ENCODE measurements at regions not wholly inside any gene's neighbourhood (a gene's known extent, or its start where the extent isn't known, plus 50 kb on each side); places are given as distances from the start of the nearest gene placed in this dataset.

DNA sequence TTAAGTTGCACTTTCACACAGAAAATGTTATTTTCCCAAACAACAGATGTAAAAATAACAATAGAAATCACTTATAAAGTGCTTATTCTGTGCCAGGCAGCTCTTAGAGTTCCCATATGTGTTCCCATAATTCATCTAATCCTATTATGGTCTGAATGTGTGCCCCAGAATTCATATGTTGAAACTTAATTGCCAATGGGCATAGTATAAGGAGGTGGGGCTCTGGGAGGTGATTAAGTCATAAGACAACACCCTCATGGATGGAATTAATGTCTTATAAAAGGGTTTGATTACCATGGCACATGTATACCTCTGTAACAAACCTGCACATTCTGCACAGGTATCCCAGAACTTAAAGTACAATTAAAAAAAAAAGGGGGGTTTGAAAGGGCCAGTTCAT is 92.7 kb downstream of the FZD1 start (continued):
- no peak for TF ChIP-seq GABPB1 (CRISPR knock-in tag; IDR thresholded peaks at IDR 0.05)
- TF ChIP-seq RBBP5 (IDR thresholded peaks at IDR 0.05; ENCODE audit: borderline replicate concordance, insufficient read depth, low read length, poor library complexity, severe bottlenecking): no peak
- no peak for TF ChIP-seq ZKSCAN3 (CRISPR knock-in tag; IDR thresholded peaks at IDR 0.05)
- TF ChIP-seq ZNF778 (CRISPR knock-in tag; IDR thresholded peaks at IDR 0.05): no peak

DNA sequence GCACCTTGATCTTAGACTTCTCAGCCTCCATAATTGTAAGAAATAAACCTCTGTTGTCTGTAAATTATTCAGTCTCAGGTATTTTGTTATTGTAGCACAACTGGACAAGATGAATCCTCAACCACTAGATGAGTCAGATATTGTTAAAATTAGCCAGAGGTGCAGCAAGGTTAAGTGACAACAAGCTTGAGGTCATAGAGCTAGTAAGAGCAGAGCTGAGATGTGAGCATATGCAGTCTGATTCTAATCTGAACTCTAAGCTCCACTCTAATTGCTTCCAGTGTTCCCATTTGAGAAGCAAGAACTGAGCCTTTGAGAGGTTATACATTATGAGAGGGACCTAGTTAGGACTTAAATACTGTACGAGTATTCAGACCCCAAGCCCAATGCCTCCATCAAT is 93.1 kb downstream of the FZD1 start:
- Histone ChIP-seq H3K9me1 (ENCODE audit: control insufficient read depth, insufficient read depth, low read length) (no peaks in the 10 kb centered on the region), H3K4me2 (ENCODE audit: insufficient read depth, low read length) (no peak overlapping the region), H3K36me3 (ENCODE audit: control insufficient read depth, insufficient read depth, low read length) (no peaks in the 10 kb centered on the region), H3K4me1 (replicated peaks in 1 of 2; ENCODE audit: control insufficient read depth in 2 of 2, insufficient read depth in 2 of 2, low read length in 2 of 2) (no peaks in the 10 kb centered on the region), H3K79me2 (ENCODE audit: control insufficient read depth, insufficient read depth, low read length) (no peaks in the 10 kb centered on the region), H2AFZ (ENCODE audit: low read depth, low read length) (no peak overlapping the region), H3K27me3 (ENCODE audit: control insufficient read depth in 2 of 2, insufficient read depth in 2 of 2, low read length in 2 of 2) (no peaks in the 10 kb centered on the region), H3K9ac (ENCODE audit: insufficient read depth in 1 of 2, low read depth in 2 of 2, low read length in 2 of 2) (no peak overlapping the region), H3K9me3 (replicated peaks; ENCODE audit: control insufficient read depth, insufficient read depth, low read depth, low read length) (no peaks in the 10 kb centered on the region), H4K20me1 (replicated peaks; ENCODE audit: control insufficient read depth, insufficient read depth, low read length) (no peaks in the 10 kb centered on the region), H3K27ac (ENCODE audit: extremely low read depth, low read depth, low read length) (no peak overlapping the region), H3K4me3 (no peak overlapping the region)
- TF ChIP-seq STAT5B (CRISPR knock-in tag; IDR thresholded peaks at IDR 0.05): no peak
- no peak for TF ChIP-seq MAFF (IDR thresholded peaks at IDR 0.05; ENCODE audit: low read length)
- no peak for TF ChIP-seq MIER1 (IDR thresholded peaks at IDR 0.05; ENCODE audit: low read depth)
- TF ChIP-seq CCNT2 (IDR thresholded peaks at IDR 0.05; ENCODE audit: borderline replicate concordance, extremely low read depth, insufficient read length, low read depth, low read length): no peak
- no peak for TF ChIP-seq ETV5 (CRISPR knock-in tag; IDR thresholded peaks at IDR 0.05; ENCODE audit: low read depth)
- FAIRE-seq: no peak
- 0% methylated on average over 1 of the region's 1 CpG for WGBS (ENCODE audit: insufficient coverage, low coverage, missing lambda C conversion rate)
- DNase-seq (ENCODE audit: extremely low read depth in 1 of 4, low spot score in 3 of 4): no peak
- in situ Hi-C loops (cut with MboI): no loop called here
- ChIA-PET CTCF (ENCODE audit: low intra/inter-chr PET ratio) (no interaction called here), POLR2A (no interaction called here)
- intact Hi-C loops (cut with micrococcal nuclease): no loop called here
- ATAC-seq: no peak
- BruUV-seq (replicated peaks): no TSS peak
